OCI-M2 (cell line): ENCODE measurements at regions not wholly inside any gene's neighbourhood (a gene's known extent, or its start where the extent isn't known, plus 50 kb on each side); places are given as distances from the start of the nearest gene placed in this dataset.
"Not testable (repeated sequence)": the region's sequence is repeated elsewhere in the genome, so short reads cannot be mapped to it uniquely, and the experiment has no call there.

ENCODE experiments used
- DNase-seq: peaks from one replicate; lab custom pipeline; 2025; ENCODE audit not compliant: unreplicated experiment; lab: John Stamatoyannopoulos, UW

- DNase-seq, result no peak
Observed at GRCh38 chr2:180927030-180927686, 53.2 kb upstream of the UBE2E3 start.

- DNase-seq, result no peak
Observed at GRCh38 chr2:180925700-180926099, 54.7 kb upstream of the UBE2E3 start.

- DNase-seq, result no peak
Observed at GRCh38 chr2:180924063-180924462, 56.3 kb upstream of the UBE2E3 start.

GRCh38 chr2:180910831-180911665 is 69.4 kb upstream of the UBE2E3 start:
- no peak for DNase-seq

GRCh38 chr2:180907731-180908130 is 72.7 kb upstream of the UBE2E3 start:
- no peak for DNase-seq

- no peak for DNase-seq
Observed at GRCh38 chr2:180905461-180905860, 74.9 kb upstream of the UBE2E3 start.

GRCh38 chr2:180905002-180905401 is 75.4 kb upstream of the UBE2E3 start:
- DNase-seq, result no peak

GRCh38 chr2:180901331-180901730 is 79.1 kb upstream of the UBE2E3 start:
- no peak for DNase-seq

GRCh38 chr2:180893752-180894151 is 86.7 kb upstream of the UBE2E3 start:
- DNase-seq, result no peak

- DNase-seq, result no peak
Observed at GRCh38 chr2:180892091-180892490, 88.3 kb upstream of the UBE2E3 start.

GRCh38 chr2:180891360-180891759 is 89.0 kb upstream of the UBE2E3 start:
- no peak for DNase-seq

GRCh38 chr2:180890781-180891180 is 89.6 kb upstream of the UBE2E3 start:
- no peak for DNase-seq

- no peak for DNase-seq
Observed at GRCh38 chr2:180882959-180883358, 97.4 kb upstream of the UBE2E3 start.

GRCh38 chr2:180876506-180876905 is 103.9 kb upstream of the UBE2E3 start:
- DNase-seq, result no peak

GRCh38 chr2:180873219-180873618 is 107.2 kb upstream of the UBE2E3 start:
- no peak for DNase-seq

GRCh38 chr2:180872781-180873180 is 107.6 kb upstream of the UBE2E3 start:
- DNase-seq, result not testable (repeated sequence)

- DNase-seq, result no peak
Observed at GRCh38 chr2:180872255-180872654, 108.2 kb upstream of the UBE2E3 start.

GRCh38 chr2:180871649-180872048 is 108.8 kb upstream of the UBE2E3 start:
- no peak for DNase-seq

- no peak for DNase-seq
Observed at GRCh38 chr2:180849851-180850250, 130.6 kb upstream of the UBE2E3 start.

- no peak for DNase-seq
Observed at GRCh38 chr2:180848393-180848792, 132.0 kb upstream of the UBE2E3 start.

GRCh38 chr2:180846756-180847472 is 133.5 kb upstream of the UBE2E3 start:
- DNase-seq, result no peak

GRCh38 chr2:180842461-180842860 is 137.9 kb upstream of the UBE2E3 start:
- no peak for DNase-seq
